Glutamatergic neuron (in vitro differentiated cells): ENCODE measurements at regions not wholly inside any gene's neighbourhood (a gene's known extent, or its start where the extent isn't known, plus 50 kb on each side); places are given as distances from the start of the nearest gene placed in this dataset.

Source experiments
- DNase-seq: peaks from one replicate; pipeline ENCODE4 v3.0.0; 2022
- H3K27ac Mint-ChIP-seq: one replicate; pipeline ENCODE4 v1.8.0; 2020; ENCODE audit warnings: mild to moderate bottlenecking, mixed read lengths, inconsistent platforms; ENCODE audit not compliant: unreplicated experiment
- H3K27me3 Mint-ChIP-seq: one replicate; pipeline ENCODE4 v1.8.0; 2020; ENCODE audit warnings: mild to moderate bottlenecking, moderate library complexity, mixed read lengths, inconsistent platforms; ENCODE audit not compliant: unreplicated experiment
- H3K36me3 Mint-ChIP-seq: one replicate; pipeline ENCODE4 v1.8.0; 2020; ENCODE audit warnings: mild to moderate bottlenecking, mixed read lengths, inconsistent platforms; ENCODE audit not compliant: unreplicated experiment
- H3K4me1 Mint-ChIP-seq: one replicate; pipeline ENCODE4 v1.8.0; 2020; ENCODE audit warnings: mild to moderate bottlenecking, low read depth, mixed read lengths, inconsistent platforms; ENCODE audit not compliant: unreplicated experiment
- H3K4me3 Mint-ChIP-seq: one replicate; pipeline ENCODE4 v1.8.0; 2020; ENCODE audit warnings: mild to moderate bottlenecking, mixed read lengths, inconsistent platforms; ENCODE audit not compliant: unreplicated experiment
- H3K9me3 Mint-ChIP-seq: one replicate; pipeline ENCODE4 v1.8.0; 2020; ENCODE audit warnings: mild to moderate bottlenecking, moderate library complexity, mixed read lengths, inconsistent platforms; ENCODE audit not compliant: unreplicated experiment
- CTCF ChIP-seq: fragments of 200-600 bp; sonication (generic); IDR thresholded peaks from one replicate; pipeline ENCODE4 v1.5.0; 2021; ENCODE audit not compliant: partially characterized antibody, unreplicated experiment

GRCh38 chr2:226142463-226142862, 657.2 kb downstream of the IRS1 start:
- Mint-ChIP-seq H3K36me3 (no peaks in the 10 kb centered on the region), H3K4me1 (no peaks in the 10 kb centered on the region), H3K4me3 (no peak overlapping the region), H3K27ac (no peak overlapping the region), H3K9me3 (no peaks in the 10 kb centered on the region), H3K27me3 (no peaks in the 10 kb centered on the region)
- TF ChIP-seq CTCF, result no peak
- DNase-seq, result no peak

- H3K9me3 Mint-ChIP-seq, result no peaks in the 10 kb centered on the region
- H3K4me3 Mint-ChIP-seq, result no peak overlapping the region
- H3K4me1 Mint-ChIP-seq, result no peaks in the 10 kb centered on the region
- H3K27me3 Mint-ChIP-seq, result no peaks in the 10 kb centered on the region
- H3K36me3 Mint-ChIP-seq, result no peaks in the 10 kb centered on the region
- no peak overlapping the region for H3K27ac Mint-ChIP-seq
- DNase-seq, result no peak
- TF ChIP-seq CTCF, result no peak
Measured at GRCh38 chr2:226140594-226140993, 659.0 kb downstream of the IRS1 start.

- no peaks in the 10 kb centered on the region for H3K27me3 Mint-ChIP-seq
- TF ChIP-seq CTCF, result no peak
- no peak overlapping the region for H3K4me3 Mint-ChIP-seq
- no peak for DNase-seq
- H3K9me3 Mint-ChIP-seq, result no peaks in the 10 kb centered on the region
- no peak overlapping the region for H3K27ac Mint-ChIP-seq
- H3K4me1 Mint-ChIP-seq, result no peaks in the 10 kb centered on the region
- no peaks in the 10 kb centered on the region for H3K36me3 Mint-ChIP-seq
Measured at GRCh38 chr2:226139759-226140158, 659.9 kb downstream of the IRS1 start.

GRCh38 chr2:226137201-226137811, 662.3 kb downstream of the IRS1 start:
- TF ChIP-seq CTCF, result no peak
- Mint-ChIP-seq H3K4me1 (no peaks in the 10 kb centered on the region), H3K4me3 (no peak overlapping the region), H3K36me3 (no peaks in the 10 kb centered on the region), H3K9me3 (no peaks in the 10 kb centered on the region), H3K27me3 (no peaks in the 10 kb centered on the region), H3K27ac (no peak overlapping the region)
- DNase-seq, result no peak

GRCh38 chr2:226136739-226137138, 662.9 kb downstream of the IRS1 start:
- no peaks in the 10 kb centered on the region for H3K27me3 Mint-ChIP-seq
- H3K27ac Mint-ChIP-seq, result no peak overlapping the region
- H3K4me3 Mint-ChIP-seq, result no peak overlapping the region
- H3K36me3 Mint-ChIP-seq, result no peaks in the 10 kb centered on the region
- no peaks in the 10 kb centered on the region for H3K9me3 Mint-ChIP-seq
- H3K4me1 Mint-ChIP-seq, result no peaks in the 10 kb centered on the region
- no peak for DNase-seq
- no peak for TF ChIP-seq CTCF
